Cardiac muscle cell (in vitro differentiated cells and primary cell): ENCODE measurements at regions not wholly inside any gene's neighbourhood (a gene's known extent, or its start where the extent isn't known, plus 50 kb on each side); places are given as distances from the start of the nearest gene placed in this dataset.
"Not testable (repeated sequence)": the region's sequence is repeated elsewhere in the genome, so short reads cannot be mapped to it uniquely, and the experiment has no call there.

Source experiments
- DNase-seq, 2 donors: peaks; one replicate each; pipeline versions ENCODE4 v3.0.0 to v3.0.0-alpha.2; 2010 to 2017; ENCODE audit warnings: low read depth in 1 of 2, low spot score in 1 of 2
- H3K27ac ChIP-seq: fragments of 200-600 bp; sonication (generic); 2 replicates; pipeline ENCODE4 v1.5.1; 2016
- H3K27me3 ChIP-seq: fragments of 200-600 bp; sonication (generic); 2 replicates; pipeline ENCODE4 v1.6.0; 2016; ENCODE audit warnings: control low read depth
- H3K36me3 ChIP-seq: fragments of 200-600 bp; sonication (generic); 2 replicates; pipeline ENCODE4 v1.5.1; 2016; ENCODE audit warnings: control low read depth
- H3K4me1 ChIP-seq: fragments of 200-600 bp; sonication (generic); 2 replicates; pipeline ENCODE4 v1.8.1; 2017; ENCODE audit warnings: low read depth, mild to moderate bottlenecking, mixed run types
- H3K4me3 ChIP-seq: fragments of 200-600 bp; sonication (generic); 2 replicates; pipeline ENCODE4 v1.5.1; 2016; ENCODE audit warnings: mild to moderate bottlenecking
- H3K9me3 ChIP-seq: fragments of 200-600 bp; sonication (generic); 2 replicates; pipeline ENCODE4 v1.5.1; 2017; ENCODE audit warnings: low read depth, mild to moderate bottlenecking, control low read depth

DNA sequence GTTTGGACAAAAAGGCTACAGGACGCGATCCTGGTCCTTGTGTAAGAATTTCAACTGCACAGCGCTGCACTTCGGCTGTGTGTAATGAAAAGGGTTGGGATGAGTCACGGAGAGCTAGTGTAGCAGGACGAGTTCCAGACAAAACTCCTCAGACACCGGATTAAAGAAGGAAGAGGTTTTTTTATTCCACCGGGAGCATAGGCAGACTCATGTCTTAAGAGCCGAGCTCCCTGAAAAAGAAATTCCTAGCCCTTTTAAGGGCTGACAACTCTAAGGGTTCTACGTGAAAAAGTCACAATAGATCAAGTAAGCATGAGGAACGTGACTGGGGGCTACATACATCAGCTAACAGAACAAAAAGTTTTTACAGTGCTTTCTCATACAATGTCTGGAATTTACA lies 54.8 kb upstream of the FAM90A1 start:
- H3K27me3 ChIP-seq, H3K36me3 ChIP-seq, H3K4me3 ChIP-seq, H3K4me1 ChIP-seq, H3K9me3 ChIP-seq: not testable (repeated sequence)
- DNase-seq = peak; percentile 35 to 42
- H3K27ac ChIP-seq = peak overlapping the region; percentile 89

DNA sequence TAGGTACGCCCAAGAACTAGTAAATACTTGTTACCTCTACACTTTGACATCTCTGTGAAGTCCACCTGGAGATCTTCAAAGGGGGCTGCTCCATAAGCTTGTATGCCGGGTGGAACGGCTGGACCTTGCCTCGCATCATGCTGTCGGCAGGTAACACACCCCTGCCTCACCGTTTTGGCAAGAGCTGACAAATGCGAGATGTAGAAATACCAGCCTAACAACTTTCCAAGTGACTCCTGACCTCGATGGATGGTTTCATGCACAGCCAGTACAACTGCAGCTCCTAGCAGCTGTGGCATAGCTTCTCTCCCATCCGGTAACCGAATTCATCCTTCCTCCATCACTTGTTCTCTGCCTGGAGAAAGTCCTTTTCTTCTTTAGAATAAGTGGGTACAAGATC lies 58.3 kb upstream of the FAM90A1 start:
- not testable (repeated sequence) for H3K27me3 ChIP-seq, H3K36me3 ChIP-seq, DNase-seq, H3K4me3 ChIP-seq, H3K9me3 ChIP-seq, H3K27ac ChIP-seq, H3K4me1 ChIP-seq

DNA sequence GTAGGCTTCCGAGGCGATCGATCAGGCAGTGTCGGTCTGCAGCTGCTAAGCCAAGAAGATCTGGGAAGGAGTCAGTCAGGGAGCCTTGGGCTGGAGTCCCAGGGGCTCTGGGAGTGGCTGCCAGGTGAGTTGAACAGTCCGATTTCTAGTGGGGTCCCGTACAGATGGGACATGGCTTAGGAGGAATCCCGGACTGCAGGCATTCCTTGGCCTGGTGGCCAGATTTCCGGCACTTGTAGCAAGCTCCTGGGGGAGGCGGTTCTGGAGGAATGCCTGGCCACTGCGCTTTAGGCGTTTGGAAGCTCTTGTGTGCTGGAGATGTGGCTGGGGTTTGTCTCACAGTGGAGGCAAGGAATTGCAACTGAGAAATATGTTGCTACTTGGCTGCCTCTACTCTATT lies 64.3 kb upstream of the FAM90A1 start:
- not testable (repeated sequence) for H3K36me3 ChIP-seq, H3K4me3 ChIP-seq, DNase-seq, H3K9me3 ChIP-seq, H3K27me3 ChIP-seq, H3K27ac ChIP-seq, H3K4me1 ChIP-seq

DNA sequence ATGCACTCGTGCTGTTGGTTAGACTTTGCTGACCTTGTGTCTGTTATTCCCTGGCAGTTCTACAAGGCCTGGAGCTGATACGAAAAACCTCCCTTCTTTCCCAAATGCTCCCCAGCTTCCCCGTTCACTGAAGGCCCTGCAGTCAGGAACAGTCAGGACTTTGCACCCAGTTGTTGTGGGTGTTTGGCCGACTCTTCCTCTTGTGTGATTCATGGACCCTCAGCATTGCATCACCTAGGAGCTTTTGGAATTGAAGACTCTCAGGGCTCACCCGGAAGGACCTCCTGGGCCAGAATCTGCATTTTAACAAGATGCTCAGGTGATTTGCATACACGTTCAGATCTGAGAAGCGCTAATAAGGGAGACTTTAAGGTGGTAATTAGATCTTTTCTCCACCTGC lies 67.2 kb upstream of the FAM90A1 start:
- not testable (repeated sequence) for H3K4me3 ChIP-seq, H3K4me1 ChIP-seq, H3K27ac ChIP-seq, H3K27me3 ChIP-seq, DNase-seq, H3K36me3 ChIP-seq, H3K9me3 ChIP-seq

DNA sequence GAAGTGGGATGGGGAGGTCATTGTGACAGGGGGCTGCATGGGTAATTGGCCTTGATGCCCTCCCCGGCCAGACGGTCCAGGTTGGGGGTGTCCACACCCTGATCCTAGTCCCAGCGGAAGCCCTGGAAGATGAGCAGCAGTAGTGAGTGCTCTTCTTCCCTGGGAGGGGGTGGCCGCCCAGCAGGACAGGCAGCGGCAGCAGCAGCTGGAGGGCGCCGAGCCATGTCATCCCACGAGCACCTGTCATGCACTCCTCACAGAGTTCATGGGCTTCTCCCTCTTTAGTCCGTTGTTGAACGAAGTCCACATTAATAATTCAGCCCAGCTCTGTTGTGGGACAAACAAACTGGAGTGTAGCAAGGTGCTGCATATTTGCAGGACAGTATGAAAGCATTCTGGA lies 81.2 kb upstream of the FAM90A1 start:
- H3K9me3 ChIP-seq, H3K27ac ChIP-seq, H3K4me3 ChIP-seq, H3K36me3 ChIP-seq, DNase-seq, H3K27me3 ChIP-seq, H3K4me1 ChIP-seq: not testable (repeated sequence)

DNA sequence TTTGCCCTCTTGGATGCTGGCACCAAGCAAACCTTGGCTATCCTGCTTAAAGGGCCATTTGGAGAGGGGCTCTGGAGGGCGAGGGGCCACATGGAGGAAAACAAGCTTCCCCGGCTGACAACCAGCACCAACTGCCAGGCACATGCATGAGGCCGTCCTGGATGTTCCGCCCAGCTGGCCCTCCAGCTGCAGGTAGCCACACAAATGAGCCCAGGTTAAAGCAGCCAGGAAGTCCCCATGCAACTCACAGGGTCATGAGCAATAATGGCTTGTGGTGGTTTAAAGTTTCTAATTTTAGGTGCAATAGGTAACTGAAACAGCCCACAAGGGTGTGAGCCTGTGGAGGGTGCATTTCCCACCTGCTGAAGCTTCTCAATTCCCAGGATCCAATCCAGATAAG lies 88.6 kb upstream of the FAM90A1 start:
- not testable (repeated sequence) for DNase-seq, H3K27me3 ChIP-seq, H3K36me3 ChIP-seq, H3K9me3 ChIP-seq, H3K27ac ChIP-seq, H3K4me3 ChIP-seq
- peaks cover 34% of the 10 kb centered on the region for H3K4me1 ChIP-seq

DNA sequence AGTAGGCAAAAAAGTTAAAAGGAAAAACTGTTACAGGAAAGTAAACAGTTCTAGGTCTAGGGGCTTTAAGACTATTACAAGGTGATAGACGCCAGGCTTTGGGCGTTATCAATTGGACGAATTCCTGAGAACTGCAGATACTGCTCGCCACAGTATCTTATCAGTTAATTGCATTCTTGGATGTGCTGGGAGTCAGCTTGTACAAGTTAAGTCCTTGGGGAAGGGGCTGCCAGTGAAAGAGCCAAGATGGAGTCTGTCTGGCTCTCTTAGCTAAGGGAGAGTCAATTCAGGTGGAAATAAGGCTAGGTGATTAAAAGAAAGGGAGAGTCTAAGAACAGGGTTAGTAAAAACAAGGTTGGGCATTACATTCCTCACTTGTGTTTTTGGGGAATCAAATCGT lies 90.3 kb upstream of the FAM90A1 start:
- not testable (repeated sequence) for H3K27me3 ChIP-seq, H3K4me3 ChIP-seq, H3K9me3 ChIP-seq, H3K36me3 ChIP-seq, DNase-seq
- peak overlapping the region; percentile 81 for H3K27ac ChIP-seq
- H3K4me1 ChIP-seq = peaks cover 38% of the 10 kb centered on the region

DNA sequence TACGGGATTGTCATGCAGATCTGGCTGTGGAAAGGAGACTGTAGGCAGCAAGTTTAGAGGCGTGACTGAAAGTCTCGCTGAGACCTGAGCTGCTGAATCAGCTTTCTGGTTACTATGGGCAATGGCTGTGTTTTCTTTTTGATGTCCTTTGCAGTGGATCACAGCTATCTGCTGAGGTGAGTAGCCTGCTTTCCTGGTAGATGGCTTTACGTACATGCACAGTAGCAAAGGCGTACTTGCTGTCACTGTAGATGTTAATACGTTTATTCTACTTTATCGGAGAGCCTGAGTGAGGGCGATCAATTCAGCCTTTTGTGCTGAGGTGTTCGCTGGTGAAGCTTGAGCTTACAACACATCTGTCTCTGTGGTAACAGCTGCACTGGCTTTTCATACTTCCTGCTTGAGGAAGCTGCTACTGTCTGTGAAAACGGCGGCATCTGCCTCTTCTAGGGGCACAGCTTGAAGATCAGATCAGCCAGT lies 92.9 kb upstream of the FAM90A1 start:
- H3K9me3 ChIP-seq, H3K36me3 ChIP-seq, H3K4me3 ChIP-seq, H3K27me3 ChIP-seq, H3K27ac ChIP-seq: not testable (repeated sequence)
- H3K4me1 ChIP-seq = peaks cover 43% of the 10 kb centered on the region
- DNase-seq = peak in 1 of 2 donors; percentile 38

DNA sequence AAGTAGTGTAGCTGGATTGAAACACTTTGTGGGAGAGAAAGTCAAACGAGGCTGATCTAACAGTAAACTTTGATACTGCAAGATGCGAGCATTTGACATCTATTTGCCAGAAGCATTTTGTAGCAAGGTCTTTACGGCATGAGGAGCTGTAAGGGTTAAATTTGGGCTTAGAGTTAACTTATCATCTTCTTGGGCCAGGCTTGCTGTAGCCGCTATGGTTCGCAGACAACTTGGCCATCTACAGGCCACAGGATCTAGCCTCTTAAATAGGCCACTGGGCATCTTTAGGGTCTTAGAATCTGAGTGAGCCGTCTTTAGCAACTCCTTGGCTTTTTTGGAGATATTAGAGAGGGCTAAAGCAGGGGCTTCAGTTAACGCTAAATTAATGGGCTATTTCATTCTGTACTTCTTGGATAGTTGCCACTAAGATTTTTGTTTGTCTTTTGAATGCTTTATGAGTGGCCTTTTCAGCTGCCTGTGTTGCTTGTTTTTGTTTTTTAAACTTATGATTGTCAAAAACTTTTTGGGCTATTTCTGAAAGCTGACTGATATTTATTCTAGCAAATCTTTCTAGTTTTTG lies 93.5 kb upstream of the FAM90A1 start:
- not testable (repeated sequence) for H3K4me3 ChIP-seq, H3K36me3 ChIP-seq, DNase-seq, H3K9me3 ChIP-seq, H3K27ac ChIP-seq, H3K27me3 ChIP-seq
- H3K4me1 ChIP-seq = peaks cover 43% of the 10 kb centered on the region

DNA sequence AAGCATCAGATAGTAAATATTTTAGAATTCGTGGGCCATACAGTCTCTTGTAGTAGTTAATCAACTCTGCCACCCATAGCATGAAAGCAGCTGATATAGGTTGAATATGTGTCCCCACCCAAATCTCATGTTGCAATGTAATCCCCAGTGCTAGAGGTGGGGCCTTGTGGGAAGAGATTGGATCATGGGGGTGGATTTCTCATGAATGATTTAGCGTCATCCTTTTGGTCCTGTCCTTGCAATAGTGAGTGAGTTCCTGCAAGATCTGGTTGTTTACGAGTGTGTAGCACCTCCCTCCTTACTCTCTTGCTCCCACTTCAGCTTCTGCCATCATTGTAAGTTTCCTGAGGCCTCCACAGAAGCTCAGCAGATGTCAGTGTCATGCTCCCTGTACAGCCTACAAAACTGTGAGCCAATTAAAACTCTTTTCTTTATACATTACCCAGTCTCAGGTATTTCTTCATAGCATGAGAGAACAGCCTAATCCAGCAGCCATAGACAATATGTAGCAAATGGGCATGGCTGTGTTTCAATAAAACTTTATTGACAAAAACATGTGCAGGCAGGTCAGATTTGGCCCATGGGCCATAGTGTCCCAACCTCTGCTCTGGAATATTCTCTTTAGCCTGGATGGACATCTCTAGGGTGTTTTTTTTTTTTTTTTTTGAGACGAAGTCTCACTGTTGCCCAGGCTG lies 97.9 kb upstream of the FAM90A1 start:
- peaks cover 16% of the 10 kb centered on the region for H3K4me1 ChIP-seq
- H3K36me3 ChIP-seq, DNase-seq, H3K27ac ChIP-seq, H3K9me3 ChIP-seq, H3K4me3 ChIP-seq, H3K27me3 ChIP-seq: not testable (repeated sequence)

DNA sequence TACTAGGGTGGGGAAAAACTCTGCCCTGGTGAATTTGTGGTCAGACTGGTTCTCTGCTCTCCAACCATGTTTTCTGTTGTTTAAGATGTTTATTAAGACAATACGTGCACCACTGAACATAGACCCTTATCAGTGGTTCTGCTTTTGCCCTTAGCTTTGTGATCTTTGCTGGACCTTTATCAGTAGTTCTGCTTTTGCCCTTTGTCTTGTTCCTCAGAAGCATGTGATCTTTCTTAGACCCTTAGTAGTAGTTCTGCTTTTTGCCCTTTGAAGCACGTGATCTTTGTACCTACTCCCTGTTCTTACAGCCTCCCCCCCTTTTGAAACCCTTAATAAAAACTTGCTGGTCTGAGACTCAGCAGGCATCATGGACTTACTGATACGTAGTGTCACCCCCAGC lies 101.4 kb upstream of the FAM90A1 start:
- H3K4me3 ChIP-seq, H3K27me3 ChIP-seq, H3K4me1 ChIP-seq, DNase-seq, H3K9me3 ChIP-seq, H3K36me3 ChIP-seq, H3K27ac ChIP-seq: not testable (repeated sequence)

DNA sequence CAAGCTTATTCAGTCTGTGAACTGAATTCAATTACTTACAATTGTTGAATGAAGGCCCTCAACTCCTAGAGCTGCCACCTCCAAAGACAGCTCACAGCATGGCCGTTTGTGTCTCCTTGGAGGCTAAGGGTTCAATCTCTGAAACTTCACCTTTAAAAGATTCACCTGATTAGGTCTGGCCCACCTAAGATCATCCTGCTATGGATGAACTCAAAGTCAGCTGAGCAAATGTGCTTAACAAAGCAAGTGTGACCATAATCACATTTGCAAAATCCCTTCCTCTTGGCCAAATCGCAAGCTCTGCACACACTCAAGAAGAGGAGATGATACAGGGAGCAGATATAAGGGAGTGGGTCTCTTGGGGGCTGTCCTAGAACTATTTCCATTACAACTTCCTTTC lies 105.0 kb upstream of the FAM90A1 start:
- H3K4me1 ChIP-seq, DNase-seq, H3K27me3 ChIP-seq, H3K27ac ChIP-seq, H3K4me3 ChIP-seq, H3K36me3 ChIP-seq, H3K9me3 ChIP-seq: not testable (repeated sequence)

DNA sequence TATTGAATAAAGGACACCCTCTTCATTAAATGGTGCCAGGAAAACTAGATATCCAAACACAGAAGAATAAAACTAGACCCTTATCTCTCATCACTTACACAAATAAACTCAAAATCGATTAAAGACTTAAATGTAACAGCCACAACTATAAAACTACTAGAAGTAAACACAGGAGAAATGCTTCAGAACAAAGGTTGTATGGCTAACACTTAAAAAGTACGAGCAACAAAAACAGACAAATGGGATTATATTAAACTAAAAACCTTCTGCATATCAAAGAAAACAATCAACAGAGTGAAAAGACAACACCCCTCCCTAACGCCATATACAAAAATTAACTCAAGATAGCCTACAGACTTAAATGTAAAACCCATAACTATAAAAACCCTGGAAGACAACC lies 104.7 kb upstream of the CLEC6A start:
- H3K4me1 ChIP-seq, DNase-seq, H3K27ac ChIP-seq, H3K9me3 ChIP-seq, H3K27me3 ChIP-seq, H3K36me3 ChIP-seq, H3K4me3 ChIP-seq: not testable (repeated sequence)

DNA sequence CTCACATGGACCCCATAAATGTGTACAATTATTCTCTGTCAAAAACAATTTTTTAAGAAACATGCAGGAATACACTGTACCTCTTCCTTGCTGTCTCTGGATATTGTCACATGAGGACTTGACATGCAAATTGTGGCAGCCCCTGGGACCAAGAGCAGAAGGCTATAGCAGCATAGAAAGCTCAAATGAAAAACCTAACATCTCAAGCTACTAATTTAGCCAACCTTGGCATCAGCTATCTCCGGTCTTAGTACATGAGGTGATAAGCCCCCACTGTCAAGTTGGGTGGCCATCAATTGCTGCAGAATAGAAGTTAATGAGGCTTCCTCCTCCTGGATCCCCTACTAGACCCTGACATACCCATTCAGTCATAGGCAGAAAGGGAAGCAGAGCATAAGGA lies 101.0 kb upstream of the CLEC6A start:
- not testable (repeated sequence) for H3K27me3 ChIP-seq, H3K9me3 ChIP-seq, H3K4me1 ChIP-seq, DNase-seq, H3K4me3 ChIP-seq, H3K36me3 ChIP-seq, H3K27ac ChIP-seq

DNA sequence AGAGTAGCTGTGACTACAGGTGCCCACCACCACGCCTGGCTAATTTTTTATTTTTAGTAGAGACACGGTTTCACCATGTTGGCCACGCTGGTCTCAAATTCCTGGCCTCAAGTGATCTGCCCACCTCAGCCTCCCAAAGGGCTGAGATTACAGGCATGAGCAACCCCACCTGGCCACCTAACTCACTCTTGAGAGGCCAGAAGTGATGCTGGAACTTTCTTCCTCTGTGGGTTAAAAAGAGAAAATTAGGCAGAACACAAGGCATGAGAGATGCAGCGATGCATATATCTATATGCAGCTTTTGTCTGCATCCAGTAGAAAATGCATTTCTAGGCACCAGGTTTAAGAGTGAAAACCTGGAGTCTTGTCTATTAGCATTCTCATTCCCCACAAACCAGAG lies 100.2 kb upstream of the CLEC6A start:
- not testable (repeated sequence) for H3K36me3 ChIP-seq, H3K9me3 ChIP-seq, H3K27me3 ChIP-seq, DNase-seq, H3K4me1 ChIP-seq, H3K27ac ChIP-seq, H3K4me3 ChIP-seq
